HG02884 (cell line): ENCODE measurements at regions not wholly inside any gene's neighbourhood (a gene's known extent, or its start where the extent isn't known, plus 50 kb on each side); places are given as distances from the start of the nearest gene placed in this dataset.
"Not testable (repeated sequence)": the region's sequence is repeated elsewhere in the genome, so short reads cannot be mapped to it uniquely, and the experiment has no call there.

Experiments used
- ATAC-seq: cut with Tn5 transposase; IDR thresholded peaks from one replicate; pipeline ENCODE4 v1.9.1; 2021; ENCODE audit warnings: mild to moderate bottlenecking, moderate library complexity; ENCODE audit not compliant: unreplicated experiment

DNA sequence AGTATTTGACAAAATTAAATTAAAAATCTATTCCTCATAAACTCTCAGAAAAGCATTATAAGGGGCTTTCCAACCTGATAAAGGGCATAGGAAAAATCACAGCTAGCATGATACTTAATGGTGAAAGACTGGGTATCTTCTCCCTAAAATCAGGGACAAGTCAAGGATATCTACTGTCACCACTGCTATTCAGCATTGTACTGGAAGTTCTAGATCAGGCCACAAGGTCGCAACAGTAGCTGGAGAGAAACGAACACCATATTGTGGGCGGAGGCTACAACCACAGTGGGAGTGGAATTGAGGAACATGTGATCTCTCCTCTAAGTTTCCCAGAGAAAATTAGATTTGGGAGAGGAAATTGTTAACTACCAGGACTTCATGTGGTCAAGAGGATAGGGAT, 70.0 kb upstream of the NAMPT start:
- no peak for ATAC-seq

- ATAC-seq: no peak
Observed at GRCh38 chr7:106353944-106354343, 69.2 kb upstream of the NAMPT start.

DNA sequence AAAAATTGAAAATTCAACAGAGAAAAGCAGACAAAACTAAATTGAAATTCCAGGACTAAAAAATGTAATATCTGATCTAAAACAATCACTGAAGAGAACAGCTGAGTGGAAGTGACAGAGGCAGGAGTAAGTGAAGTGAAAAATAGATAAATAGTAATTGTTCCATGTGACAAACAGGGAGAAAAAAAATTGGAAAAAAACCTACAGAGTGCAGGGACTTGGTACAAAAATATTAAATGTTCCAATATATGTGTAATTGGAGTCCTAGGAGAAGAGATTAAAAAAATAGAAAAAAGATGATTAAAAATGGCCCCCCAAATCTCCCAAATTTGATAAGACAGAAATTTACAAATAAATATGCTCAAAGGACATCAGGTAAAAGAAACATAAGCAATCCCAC, 63.4 kb upstream of the NAMPT start:
- no peak for ATAC-seq

GRCh38 chr7:106347229-106347833, 62.5 kb upstream of the NAMPT start:
- ATAC-seq: no peak

DNA sequence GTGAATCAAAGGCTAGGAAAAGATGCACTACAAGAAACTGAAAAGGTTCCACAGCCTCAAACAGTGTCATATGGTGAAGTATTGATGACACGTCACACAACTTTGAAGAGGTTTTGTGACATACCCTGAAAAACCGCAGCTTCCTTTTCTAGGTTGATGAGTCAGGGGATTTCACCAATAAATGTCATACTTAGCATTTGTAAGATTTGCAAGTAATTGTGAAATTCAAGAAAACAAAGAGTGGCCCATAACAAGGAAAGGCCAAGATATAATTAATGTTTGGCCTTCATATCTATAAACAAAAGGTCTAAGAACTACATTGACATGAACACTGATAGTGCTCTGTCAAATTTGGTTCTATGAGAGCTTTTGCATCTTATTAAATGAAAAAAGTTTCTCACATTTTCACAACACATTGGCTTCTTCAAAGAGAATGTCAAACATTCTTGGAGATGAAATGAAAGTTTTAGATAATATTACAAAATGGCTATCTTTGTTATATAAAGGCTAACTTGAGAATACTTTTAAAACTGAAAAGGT, 62.0 kb upstream of the NAMPT start:
- ATAC-seq: peak; percentile 87

DNA sequence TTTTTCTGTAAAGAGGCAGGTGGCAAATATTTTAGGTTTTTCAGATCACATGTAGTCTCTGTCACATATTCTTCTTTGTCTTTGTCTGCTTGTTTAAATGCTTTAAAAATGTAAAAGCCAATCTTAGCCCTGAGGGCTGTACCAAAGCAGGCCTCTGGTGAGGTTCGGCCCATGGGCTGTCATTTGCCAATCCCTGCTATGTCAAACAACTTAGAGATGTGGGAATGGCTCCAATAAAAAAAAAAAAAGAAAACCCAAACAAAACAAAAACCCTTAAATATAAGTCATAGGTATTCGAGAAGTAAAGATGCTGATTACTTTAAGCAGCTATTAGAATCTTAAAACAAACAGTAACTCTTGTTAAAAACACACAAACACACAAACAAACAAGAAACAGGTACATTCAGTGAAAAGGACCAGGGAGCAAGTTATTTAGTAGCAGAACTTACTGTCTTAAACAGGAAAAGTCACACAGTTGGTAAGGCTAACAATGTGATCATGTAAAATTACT, 61.4 kb upstream of the NAMPT start:
- ATAC-seq: no peak

GRCh38 chr7:106345421-106346166, 60.8 kb upstream of the NAMPT start:
- ATAC-seq: no peak

DNA sequence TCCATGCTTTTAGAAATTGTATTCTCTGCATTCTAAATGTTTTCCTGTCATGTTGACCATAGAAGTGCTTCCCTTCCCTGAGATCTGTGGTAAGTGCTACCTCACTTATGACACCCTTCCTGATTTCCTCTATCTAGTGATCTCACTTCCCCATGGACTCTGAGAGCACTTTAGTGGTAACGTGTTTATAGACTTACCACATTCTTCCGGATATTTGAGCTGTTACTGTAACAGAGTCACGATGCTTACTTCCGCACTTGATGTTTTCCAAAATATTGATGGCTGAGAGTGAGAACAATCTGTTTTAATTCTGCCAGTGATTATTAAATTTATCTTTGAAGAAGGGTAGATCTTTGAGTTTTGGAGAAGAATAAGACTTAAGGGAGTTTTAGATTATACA, 60.1 kb upstream of the NAMPT start:
- no peak for ATAC-seq

GRCh38 chr7:106344211-106344610, 59.4 kb upstream of the NAMPT start:
- ATAC-seq: no peak

DNA sequence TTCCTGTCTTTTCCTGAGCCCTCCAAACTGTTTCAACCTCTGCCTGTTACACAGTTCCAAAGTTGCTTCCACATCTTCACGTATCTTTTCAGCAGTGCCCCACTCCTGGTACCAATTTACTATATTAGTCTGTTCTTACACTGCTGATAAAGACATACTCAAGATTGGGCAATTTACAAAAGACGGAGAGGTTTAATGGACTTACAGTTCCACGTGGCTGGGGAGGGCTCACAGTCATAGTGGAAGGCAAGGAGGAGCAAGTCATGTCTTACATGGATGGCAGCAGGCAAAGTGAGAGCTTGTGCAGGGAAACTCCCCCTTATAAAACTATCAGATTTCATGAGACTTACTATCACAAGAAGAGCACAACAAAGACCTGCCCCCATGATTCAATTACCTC, 57.3 kb upstream of the NAMPT start:
- not testable (repeated sequence) for ATAC-seq

DNA sequence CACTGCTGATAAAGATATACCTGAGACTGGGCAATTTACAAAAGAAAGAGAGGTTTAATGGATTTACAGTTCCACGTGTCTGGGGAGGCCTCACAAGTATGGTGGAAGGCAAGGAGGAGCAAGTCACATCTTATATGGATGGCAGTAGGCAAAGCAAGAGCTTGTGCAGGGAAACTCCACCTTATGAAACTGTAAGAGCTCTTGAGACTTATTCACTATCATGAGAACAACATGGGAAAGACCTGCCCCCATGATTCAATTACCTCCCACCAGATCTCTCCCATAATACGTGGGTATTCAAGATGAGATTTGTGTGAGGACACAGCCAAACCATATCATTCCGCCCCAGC, 55.4 kb upstream of the NAMPT start:
- not testable (repeated sequence) for ATAC-seq

GRCh38 chr7:106339513-106340246, 54.9 kb upstream of the NAMPT start:
- no peak for ATAC-seq

DNA sequence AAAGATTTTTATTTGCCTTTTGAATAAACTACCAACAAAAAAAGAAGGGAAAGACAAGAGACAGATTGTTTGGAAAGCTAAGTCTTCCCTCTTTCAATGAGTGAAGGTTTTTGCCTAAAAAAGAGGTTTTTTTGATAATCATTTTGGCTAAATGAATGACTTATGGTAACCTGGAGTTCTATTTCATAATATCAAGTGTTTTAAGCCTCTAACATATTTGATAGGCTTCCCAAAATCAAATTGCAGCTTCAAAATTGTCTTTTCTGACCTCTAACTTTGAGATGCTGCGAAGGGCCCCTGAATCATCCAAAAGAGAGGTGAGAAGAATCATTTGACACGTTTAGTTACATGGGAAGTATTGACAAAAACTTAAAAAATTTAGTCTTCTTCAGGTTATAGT, 53.0 kb upstream of the NAMPT start:
- ATAC-seq: no peak

DNA sequence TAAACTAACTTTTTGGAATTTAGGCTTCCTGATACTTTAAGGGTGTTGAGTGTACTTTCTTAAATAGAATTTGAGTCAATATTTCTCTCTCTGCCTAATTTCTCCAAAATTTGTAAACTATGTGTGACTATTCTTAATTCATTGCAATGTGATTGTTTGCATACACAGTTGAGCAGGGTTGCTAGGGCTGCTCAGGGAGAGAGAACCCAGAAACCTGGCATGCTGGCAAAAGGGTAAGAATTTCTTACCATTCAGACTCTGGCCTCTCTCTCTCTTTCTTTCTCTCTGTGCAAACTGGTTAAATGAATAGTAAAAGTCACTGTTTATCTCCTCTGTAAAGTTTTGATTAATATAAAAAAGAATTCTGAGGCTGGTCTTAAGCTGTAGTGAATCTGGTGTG, 51.0 kb upstream of the NAMPT start:
- no peak for ATAC-seq
